CD14-positive monocyte (primary cell): ENCODE measurements at regions not wholly inside any gene's neighbourhood (a gene's known extent, or its start where the extent isn't known, plus 50 kb on each side); places are given as distances from the start of the nearest gene placed in this dataset.

Experiments
- DNase-seq, 3 donors: peaks; one replicate each; pipeline ENCODE4 v3.0.0-alpha.2; 2011 to 2022
- H2AFZ ChIP-seq: 2 replicates; pipeline ENCODE4 v1.6.0; 2012; ENCODE audit warnings: mild to moderate bottlenecking, low read depth, low read length, inconsistent platforms; ENCODE audit not compliant: insufficient read depth, poor library complexity, severe bottlenecking
- H3K27ac ChIP-seq, 2 donors: 1 replicate in 1 of 2; 2 replicates in 1 of 2; pipeline ENCODE4 v1.5.1; 2012 to 2013; ENCODE audit warnings: low read length in 2 of 2, control low read depth in 1 of 2, inconsistent platforms in 1 of 2, low read depth in 1 of 2, mild to moderate bottlenecking in 1 of 2
- H3K27me3 ChIP-seq, 2 donors: one replicate each; pipeline versions ENCODE4 v1.6.0 to v1.6.1; 2011 to 2013; ENCODE audit warnings: low read length in 2 of 2; ENCODE audit not compliant: control insufficient read depth in 2 of 2, insufficient read depth in 2 of 2
- H3K36me3 ChIP-seq, 2 donors: replicated peaks in 1 of 2; 1 replicate in 1 of 2; 2 replicates in 1 of 2; pipeline versions ENCODE4 v1.5.1 to v1.6.1; 2012 to 2013; ENCODE audit warnings: low read length in 2 of 2, control low read depth in 1 of 2, inconsistent platforms in 1 of 2, mild to moderate bottlenecking in 1 of 2; ENCODE audit not compliant: insufficient read depth in 2 of 2, control insufficient read depth in 1 of 2
- H3K4me1 ChIP-seq, 2 donors: 1 replicate in 1 of 2; 2 replicates in 1 of 2; pipeline versions ENCODE4 v1.5.1 to v1.6.1; 2012 to 2013; ENCODE audit warnings: low read length in 2 of 2, control low read depth in 1 of 2, inconsistent platforms in 1 of 2, mild to moderate bottlenecking in 1 of 2, moderate library complexity in 1 of 2; ENCODE audit not compliant: insufficient read depth in 2 of 2, control insufficient read depth in 1 of 2
- H3K4me2 ChIP-seq: replicated peaks from 2 replicates; pipeline ENCODE3; 2012; ENCODE audit warnings: low read length, moderate library complexity, mild to moderate bottlenecking; ENCODE audit not compliant: poor library complexity, severe bottlenecking; ENCODE audit errors: extremely low read depth
- H3K4me3 ChIP-seq, 3 experiments: fragments of 200-600 bp in 1 of 3; sonication (generic) in 1 of 3; replicated peaks in 1 of 3; 1 replicate in 2 of 3; 2 replicates in 1 of 3; pipeline ENCODE4 v1.5.1; 2011 to 2013; ENCODE audit warnings: low read length in 3 of 3, mild to moderate bottlenecking in 3 of 3, control low read depth in 2 of 3, low read depth in 2 of 3, inconsistent platforms in 1 of 3, moderate library complexity in 1 of 3
- H3K79me2 ChIP-seq: 2 replicates; pipeline ENCODE4 v1.6.0; 2012; ENCODE audit warnings: mild to moderate bottlenecking, control low read depth, inconsistent platforms, low read length, moderate library complexity; ENCODE audit not compliant: insufficient read depth
- H3K9ac ChIP-seq: 2 replicates; pipeline ENCODE4 v1.6.0; 2017; ENCODE audit warnings: low read length, mild to moderate bottlenecking; ENCODE audit not compliant: insufficient read depth, poor library complexity, severe bottlenecking
- H3K9me3 ChIP-seq, 2 donors: replicated peaks in 1 of 2; 1 replicate in 1 of 2; 2 replicates in 1 of 2; pipeline versions ENCODE4 v1.5.1 to v1.6.1; 2012 to 2013; ENCODE audit warnings: low read length in 2 of 2, control low read depth in 1 of 2; ENCODE audit not compliant: control insufficient read depth in 1 of 2, insufficient read depth in 1 of 2
- H4K20me1 ChIP-seq: 2 replicates; pipeline ENCODE4 v1.6.0; 2012; ENCODE audit warnings: mild to moderate bottlenecking, low read length, control low read depth, moderate library complexity; ENCODE audit not compliant: insufficient read depth
- H3K27ac Mint-ChIP-seq, 7 donors: one replicate each; pipeline ENCODE4 v1.8.0; 2020; ENCODE audit warnings: mild to moderate bottlenecking in 7 of 7, mixed read lengths in 7 of 7, moderate library complexity in 6 of 7, inconsistent platforms in 2 of 7
- H3K27me3 Mint-ChIP-seq, 3 donors: one replicate each; pipeline ENCODE4 v1.8.0; 2021 to 2022; ENCODE audit warnings: low read depth in 3 of 3, mild to moderate bottlenecking in 3 of 3, mixed read lengths in 3 of 3, moderate library complexity in 3 of 3, inconsistent platforms in 1 of 3
- H3K36me3 Mint-ChIP-seq, 2 donors: one replicate each; pipeline ENCODE4 v1.8.0; 2020; ENCODE audit warnings: mixed read lengths in 2 of 2, inconsistent platforms in 1 of 2, mild to moderate bottlenecking in 1 of 2
- H3K4me1 Mint-ChIP-seq: one replicate; pipeline ENCODE4 v1.8.0; 2020; ENCODE audit warnings: mild to moderate bottlenecking, mixed read lengths
- H3K4me3 Mint-ChIP-seq, 2 donors: one replicate each; pipeline ENCODE4 v1.8.0; 2020; ENCODE audit warnings: mild to moderate bottlenecking in 2 of 2, mixed read lengths in 2 of 2, moderate library complexity in 1 of 2
- H3K9me3 Mint-ChIP-seq, 7 donors: one replicate each; pipeline ENCODE4 v1.8.0; 2020 to 2022; ENCODE audit warnings: mixed read lengths in 7 of 7, mild to moderate bottlenecking in 6 of 7, moderate library complexity in 6 of 7, inconsistent platforms in 2 of 7
- WGBS: methylation state at CpG from one replicate; pipeline ENCODE4 v1.1.5; 2013; ENCODE audit warnings: missing lambda C conversion rate; ENCODE audit not compliant: insufficient coverage; 5-methylcytosine and 5-hydroxymethylcytosine counted together
- intact Hi-C, 2 donors: fragments of 100-400 bp; cut with micrococcal nuclease; formaldehyde crosslinking; loops; one replicate each; pipeline versions ENCODE4 v1.15.0 to v1.15.1; 2023
- TF ChIP-seq, protein P1 (sequence below): fragments of 200-600 bp; IDR thresholded peaks from one replicate; pipeline ENCODE4 v1.8.0; 2022; ENCODE audit warnings: antibody characterized with exemption, mild to moderate bottlenecking

DNA sequence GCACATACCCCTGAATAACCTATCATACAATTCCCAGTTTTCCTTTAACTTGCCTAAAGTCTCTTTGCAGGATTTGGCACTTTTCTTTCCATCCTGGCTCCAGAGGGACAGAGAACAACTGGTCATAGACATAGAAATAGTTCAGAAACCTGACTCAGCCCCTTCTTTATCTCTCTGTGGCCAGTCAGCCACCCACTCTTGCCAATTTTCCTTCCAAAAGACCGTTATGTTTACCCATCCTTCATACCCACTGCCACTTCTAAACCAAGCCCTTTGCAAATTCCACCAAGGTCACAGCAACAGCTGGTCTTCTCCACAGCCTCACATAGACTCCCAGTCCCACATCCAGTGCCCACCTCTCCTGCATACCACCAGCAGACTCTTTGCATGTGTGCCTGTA is 127.2 kb upstream of the FGGY start:
- no peak overlapping the region for H3K4me2 ChIP-seq
- no peaks in the 10 kb centered on the region for H3K79me2 ChIP-seq
- no peak overlapping the region for H3K4me3 Mint-ChIP-seq
- no peak overlapping the region for H3K27ac Mint-ChIP-seq
- no peak for DNase-seq
- H3K36me3 Mint-ChIP-seq: no peaks in the 10 kb centered on the region
- H3K27me3 ChIP-seq: no peaks in the 10 kb centered on the region
- H2AFZ ChIP-seq: no peak overlapping the region
- TF ChIP-seq, protein P1, sequence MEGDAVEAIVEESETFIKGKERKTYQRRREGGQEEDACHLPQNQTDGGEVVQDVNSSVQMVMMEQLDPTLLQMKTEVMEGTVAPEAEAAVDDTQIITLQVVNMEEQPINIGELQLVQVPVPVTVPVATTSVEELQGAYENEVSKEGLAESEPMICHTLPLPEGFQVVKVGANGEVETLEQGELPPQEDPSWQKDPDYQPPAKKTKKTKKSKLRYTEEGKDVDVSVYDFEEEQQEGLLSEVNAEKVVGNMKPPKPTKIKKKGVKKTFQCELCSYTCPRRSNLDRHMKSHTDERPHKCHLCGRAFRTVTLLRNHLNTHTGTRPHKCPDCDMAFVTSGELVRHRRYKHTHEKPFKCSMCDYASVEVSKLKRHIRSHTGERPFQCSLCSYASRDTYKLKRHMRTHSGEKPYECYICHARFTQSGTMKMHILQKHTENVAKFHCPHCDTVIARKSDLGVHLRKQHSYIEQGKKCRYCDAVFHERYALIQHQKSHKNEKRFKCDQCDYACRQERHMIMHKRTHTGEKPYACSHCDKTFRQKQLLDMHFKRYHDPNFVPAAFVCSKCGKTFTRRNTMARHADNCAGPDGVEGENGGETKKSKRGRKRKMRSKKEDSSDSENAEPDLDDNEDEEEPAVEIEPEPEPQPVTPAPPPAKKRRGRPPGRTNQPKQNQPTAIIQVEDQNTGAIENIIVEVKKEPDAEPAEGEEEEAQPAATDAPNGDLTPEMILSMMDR: no peak
- intact Hi-C loops: no loop called here
- no peak overlapping the region for H3K4me3 ChIP-seq
- H4K20me1 ChIP-seq: no peaks in the 10 kb centered on the region
- no peak overlapping the region for H3K9ac ChIP-seq
- H3K9me3 Mint-ChIP-seq: peaks cover 0 to 2% (median 0%) of the 10 kb centered on the region in 7 donors
- peaks cover 7% of the 10 kb centered on the region for H3K4me1 Mint-ChIP-seq
- H3K27me3 Mint-ChIP-seq: peaks cover 0 to 9% (median 3%) of the 10 kb centered on the region in 3 donors
- peaks cover 0 to 8% of the 10 kb centered on the region in 2 donors for H3K4me1 ChIP-seq
- H3K27ac ChIP-seq: no peak overlapping the region
- WGBS: 83% methylated on average over 1 of the region's 1 CpG
- H3K36me3 ChIP-seq: no peaks in the 10 kb centered on the region
- no peaks in the 10 kb centered on the region for H3K9me3 ChIP-seq

DNA sequence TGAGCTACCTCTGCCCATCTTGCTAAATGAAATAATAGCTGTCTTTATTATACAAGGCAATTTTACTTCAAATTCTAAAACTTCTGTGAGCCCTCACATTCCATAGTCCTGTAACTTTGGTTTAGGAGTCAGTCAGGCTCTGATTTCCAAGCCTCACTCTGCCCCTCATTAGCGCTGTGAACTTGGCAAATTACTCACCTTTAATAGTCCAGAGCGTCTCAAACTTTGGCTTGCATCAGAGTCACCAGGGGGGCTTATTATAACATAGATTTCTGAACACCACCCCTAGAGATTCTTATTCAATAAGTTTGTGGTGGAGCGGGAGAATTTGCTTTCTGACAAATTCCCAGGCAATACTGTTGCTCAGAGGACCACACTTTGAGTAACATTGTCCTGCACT is 126.2 kb upstream of the FGGY start:
- Mint-ChIP-seq H3K27ac (no peak overlapping the region), H3K27me3 (peaks cover 0 to 6% (median 1%) of the 10 kb centered on the region in 3 donors), H3K4me3 (no peak overlapping the region), H3K36me3 (no peaks in the 10 kb centered on the region), H3K4me1 (peaks cover 7% of the 10 kb centered on the region), H3K9me3 (peaks cover 0 to 2% (median 0%) of the 10 kb centered on the region in 7 donors)
- H3K9me3 ChIP-seq: no peaks in the 10 kb centered on the region
- H4K20me1 ChIP-seq: no peaks in the 10 kb centered on the region
- TF ChIP-seq, protein P1: no peak
- no peak overlapping the region for H3K4me3 ChIP-seq
- H3K27me3 ChIP-seq: no peaks in the 10 kb centered on the region
- H3K79me2 ChIP-seq: no peaks in the 10 kb centered on the region
- WGBS: 100% methylated on average over 1 of the region's 3 CpGs
- intact Hi-C loops: no loop called here
- no peak overlapping the region for H3K9ac ChIP-seq
- H3K4me1 ChIP-seq: peaks cover 0 to 8% of the 10 kb centered on the region in 2 donors
- H2AFZ ChIP-seq: no peak overlapping the region
- no peak for DNase-seq
- H3K36me3 ChIP-seq: no peaks in the 10 kb centered on the region
- H3K27ac ChIP-seq: no peak overlapping the region
- no peak overlapping the region for H3K4me2 ChIP-seq
